IMR-90 (cell line): ENCODE measurements at regions not wholly inside any gene's neighbourhood (a gene's known extent, or its start where the extent isn't known, plus 50 kb on each side); places are given as distances from the start of the nearest gene placed in this dataset.

Source experiments
- CEBPB ChIP-seq: IDR thresholded peaks from 2 replicates; pipeline ENCODE4 v1.6.1; 2012; ENCODE audit warnings: low read depth, low read length, improper control_type of control experiment
- MAZ ChIP-seq: IDR thresholded peaks from 2 replicates; pipeline ENCODE4 v1.6.1; 2012; ENCODE audit warnings: low read depth, mild to moderate bottlenecking, low read length, improper control_type of control experiment, moderate library complexity, borderline replicate concordance
- MXI1 ChIP-seq: IDR thresholded peaks from 2 replicates; pipeline ENCODE4 v1.6.1; 2012; ENCODE audit warnings: low read depth, mild to moderate bottlenecking, low read length, moderate library complexity, borderline replicate concordance
- POLR2A ChIP-seq: IDR thresholded peaks from 2 replicates; pipeline ENCODE4 v1.6.1; 2012; ENCODE audit warnings: mild to moderate bottlenecking, low read depth, low read length
- RAD21 ChIP-seq: IDR thresholded peaks from 2 replicates; pipeline ENCODE4 v1.6.1; 2012; ENCODE audit warnings: low read length, improper control_type of control experiment
- RFX5 ChIP-seq: IDR thresholded peaks from 2 replicates; pipeline ENCODE4 v1.8.0; 2012; ENCODE audit warnings: low read depth, mild to moderate bottlenecking, low read length, moderate library complexity
- TF ChIP-seq, protein P1 (sequence below): conservative IDR thresholded peaks from 2 replicates; pipeline ENCODE4 v1.5.1; 2012; ENCODE audit warnings: mild to moderate bottlenecking, low read depth, low read length, improper control_type of control experiment
- TF ChIP-seq, protein P2 (sequence below): fragments of 150-350 bp; IDR thresholded peaks from 2 replicates; pipeline ENCODE4 v1.6.1; 2017; ENCODE audit warnings: mild to moderate bottlenecking, antibody characterized with exemption, low read length, low read depth

DNA sequence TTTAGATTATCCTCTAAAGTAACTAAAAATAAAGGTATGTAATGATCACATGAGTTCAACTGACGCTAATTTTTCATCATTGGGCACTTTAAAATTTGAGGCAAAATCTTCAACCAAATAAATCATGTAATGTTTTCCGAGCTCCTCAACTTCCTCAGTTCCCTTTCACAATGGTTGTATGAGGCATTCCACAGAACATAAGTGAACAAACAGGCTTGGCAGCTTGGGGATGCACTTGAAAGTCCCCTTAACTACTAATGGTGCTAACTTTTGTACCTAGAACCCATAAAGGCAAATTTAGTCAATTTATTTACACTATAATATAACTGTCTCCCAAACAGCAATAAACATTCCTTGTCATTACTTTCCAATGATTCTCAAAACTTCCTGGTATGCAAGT is 1137.9 kb downstream of the ROBO2 start:
- TF ChIP-seq, protein P1, sequence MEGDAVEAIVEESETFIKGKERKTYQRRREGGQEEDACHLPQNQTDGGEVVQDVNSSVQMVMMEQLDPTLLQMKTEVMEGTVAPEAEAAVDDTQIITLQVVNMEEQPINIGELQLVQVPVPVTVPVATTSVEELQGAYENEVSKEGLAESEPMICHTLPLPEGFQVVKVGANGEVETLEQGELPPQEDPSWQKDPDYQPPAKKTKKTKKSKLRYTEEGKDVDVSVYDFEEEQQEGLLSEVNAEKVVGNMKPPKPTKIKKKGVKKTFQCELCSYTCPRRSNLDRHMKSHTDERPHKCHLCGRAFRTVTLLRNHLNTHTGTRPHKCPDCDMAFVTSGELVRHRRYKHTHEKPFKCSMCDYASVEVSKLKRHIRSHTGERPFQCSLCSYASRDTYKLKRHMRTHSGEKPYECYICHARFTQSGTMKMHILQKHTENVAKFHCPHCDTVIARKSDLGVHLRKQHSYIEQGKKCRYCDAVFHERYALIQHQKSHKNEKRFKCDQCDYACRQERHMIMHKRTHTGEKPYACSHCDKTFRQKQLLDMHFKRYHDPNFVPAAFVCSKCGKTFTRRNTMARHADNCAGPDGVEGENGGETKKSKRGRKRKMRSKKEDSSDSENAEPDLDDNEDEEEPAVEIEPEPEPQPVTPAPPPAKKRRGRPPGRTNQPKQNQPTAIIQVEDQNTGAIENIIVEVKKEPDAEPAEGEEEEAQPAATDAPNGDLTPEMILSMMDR, result no peak
- TF ChIP-seq POLR2A (no peak), RAD21 (no peak), MXI1 (no peak), CEBPB (no peak), RFX5 (no peak), MAZ (no peak)
- TF ChIP-seq, protein P2, sequence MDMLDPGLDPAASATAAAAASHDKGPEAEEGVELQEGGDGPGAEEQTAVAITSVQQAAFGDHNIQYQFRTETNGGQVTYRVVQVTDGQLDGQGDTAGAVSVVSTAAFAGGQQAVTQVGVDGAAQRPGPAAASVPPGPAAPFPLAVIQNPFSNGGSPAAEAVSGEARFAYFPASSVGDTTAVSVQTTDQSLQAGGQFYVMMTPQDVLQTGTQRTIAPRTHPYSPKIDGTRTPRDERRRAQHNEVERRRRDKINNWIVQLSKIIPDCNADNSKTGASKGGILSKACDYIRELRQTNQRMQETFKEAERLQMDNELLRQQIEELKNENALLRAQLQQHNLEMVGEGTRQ, result no peak
